GM21526 (cell line): ENCODE measurements at regions not wholly inside any gene's neighbourhood (a gene's known extent, or its start where the extent isn't known, plus 50 kb on each side); places are given as distances from the start of the nearest gene placed in this dataset.
"Not testable (repeated sequence)": the region's sequence is repeated elsewhere in the genome, so short reads cannot be mapped to it uniquely, and the experiment has no call there.

Experiments used
- ATAC-seq: cut with Tn5 transposase; IDR thresholded peaks from one replicate; pipeline ENCODE4 v1.9.1; 2021; ENCODE audit warnings: moderate library complexity; ENCODE audit not compliant: unreplicated experiment, low FRiP score

DNA sequence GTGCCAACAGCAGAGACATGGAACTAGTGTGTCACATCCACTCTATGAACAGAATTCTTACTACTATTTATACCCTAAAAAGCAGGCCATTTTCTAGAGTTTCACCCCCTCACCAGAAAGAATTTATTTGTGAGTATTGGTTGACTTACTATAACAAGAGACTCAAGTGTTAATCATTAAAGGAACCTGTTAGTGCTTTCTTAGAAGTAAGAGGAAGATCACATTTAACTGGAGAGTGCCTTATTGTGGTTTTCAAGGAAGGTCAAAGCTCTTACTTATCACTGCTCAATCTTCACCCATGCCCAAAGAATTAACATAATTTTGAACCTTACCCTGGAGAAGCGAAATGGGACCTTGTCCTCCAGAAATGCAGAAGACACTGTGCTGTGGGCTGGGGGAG is 169.3 kb upstream of the PRSS1 start:
- ATAC-seq, result no peak

DNA sequence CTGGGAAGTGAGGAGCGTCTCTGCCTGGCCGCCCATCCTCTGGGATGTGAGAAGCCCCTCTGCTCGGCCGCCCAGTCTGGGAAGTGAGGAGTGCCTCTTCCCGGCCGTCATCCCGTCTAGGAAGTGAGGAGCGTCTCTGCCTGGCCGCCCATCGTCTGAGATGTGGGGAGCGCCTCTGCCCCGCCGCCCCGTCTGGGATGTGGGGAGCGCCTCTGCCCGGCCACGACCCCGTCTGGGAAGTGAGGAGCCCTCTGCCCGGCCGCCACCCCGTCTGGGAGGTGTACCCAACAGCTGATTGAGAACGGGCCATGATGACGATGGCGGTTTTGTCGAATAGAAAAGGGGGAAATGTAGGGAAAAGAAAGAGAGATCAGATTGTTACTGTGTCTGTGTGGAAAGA is 173.9 kb upstream of the PRSS1 start:
- ATAC-seq, result not testable (repeated sequence)

DNA sequence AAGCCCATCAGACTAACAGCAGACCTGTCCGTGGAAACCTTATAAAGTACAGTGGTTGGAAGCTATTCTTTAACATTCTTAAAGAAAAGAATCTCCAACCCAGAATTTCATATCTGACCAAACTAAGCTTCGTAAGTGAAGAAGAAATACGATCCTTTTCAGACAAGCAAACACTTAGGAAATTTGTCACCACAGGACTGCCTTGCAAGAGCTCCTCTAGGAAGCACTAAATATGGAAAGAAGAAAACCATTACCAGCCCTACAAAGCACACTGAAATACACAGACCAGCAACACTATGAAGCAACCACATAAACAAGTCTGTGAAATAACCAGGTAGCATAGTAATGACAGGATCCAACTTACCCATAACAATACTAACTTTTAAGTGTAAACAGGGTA is 177.7 kb upstream of the PRSS1 start:
- ATAC-seq, result no peak

DNA sequence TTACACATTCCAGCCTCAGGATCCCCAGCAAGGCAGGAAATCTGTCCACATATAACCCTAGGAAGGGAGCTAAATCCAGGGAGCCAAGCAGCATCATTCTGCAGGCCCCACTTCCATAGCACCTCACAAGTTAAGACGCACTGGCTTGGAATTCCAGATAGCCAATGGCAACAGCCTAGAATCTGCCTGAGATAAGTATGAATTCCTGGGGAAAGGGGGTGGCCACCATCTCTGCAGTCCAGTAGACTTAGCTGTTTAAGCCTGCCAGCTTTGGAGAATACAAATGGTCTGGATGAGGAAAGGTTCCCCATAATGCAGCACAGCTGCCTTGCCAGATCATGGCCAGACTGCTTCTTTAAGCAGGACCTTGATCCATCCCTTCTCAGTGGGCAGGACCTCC is 179.4 kb upstream of the PRSS1 start:
- no peak for ATAC-seq

DNA sequence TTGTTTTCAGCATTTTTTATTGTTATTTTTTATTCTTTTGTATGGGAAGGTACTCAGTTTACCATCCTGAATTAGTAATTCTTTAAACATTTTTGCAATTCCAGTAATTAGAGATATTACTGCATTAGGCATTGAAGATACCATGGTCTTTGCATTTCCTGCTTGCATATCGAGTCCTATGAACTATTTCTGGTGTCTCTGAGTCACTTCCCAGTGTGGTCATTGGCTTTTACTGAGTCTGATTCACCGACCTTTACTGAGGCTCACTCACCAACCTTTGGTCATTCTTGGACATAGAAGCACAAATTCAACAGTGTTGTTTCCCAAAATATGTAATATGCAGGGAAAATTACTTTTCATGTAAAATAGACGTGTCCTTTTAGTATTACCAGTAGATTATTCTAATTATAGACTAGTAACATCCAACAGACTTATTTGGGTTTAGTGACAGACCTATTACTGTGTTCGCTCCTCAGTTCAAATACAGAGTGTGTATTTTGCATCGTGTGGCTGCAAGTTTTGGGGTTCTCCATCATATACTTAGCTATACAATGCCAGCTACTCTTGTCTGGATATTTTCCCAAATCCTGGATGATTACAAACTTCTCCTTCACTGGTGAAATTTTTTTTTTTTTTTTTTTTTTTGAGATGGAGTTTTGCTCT is 180.7 kb upstream of the PRSS1 start:
- no peak for ATAC-seq

DNA sequence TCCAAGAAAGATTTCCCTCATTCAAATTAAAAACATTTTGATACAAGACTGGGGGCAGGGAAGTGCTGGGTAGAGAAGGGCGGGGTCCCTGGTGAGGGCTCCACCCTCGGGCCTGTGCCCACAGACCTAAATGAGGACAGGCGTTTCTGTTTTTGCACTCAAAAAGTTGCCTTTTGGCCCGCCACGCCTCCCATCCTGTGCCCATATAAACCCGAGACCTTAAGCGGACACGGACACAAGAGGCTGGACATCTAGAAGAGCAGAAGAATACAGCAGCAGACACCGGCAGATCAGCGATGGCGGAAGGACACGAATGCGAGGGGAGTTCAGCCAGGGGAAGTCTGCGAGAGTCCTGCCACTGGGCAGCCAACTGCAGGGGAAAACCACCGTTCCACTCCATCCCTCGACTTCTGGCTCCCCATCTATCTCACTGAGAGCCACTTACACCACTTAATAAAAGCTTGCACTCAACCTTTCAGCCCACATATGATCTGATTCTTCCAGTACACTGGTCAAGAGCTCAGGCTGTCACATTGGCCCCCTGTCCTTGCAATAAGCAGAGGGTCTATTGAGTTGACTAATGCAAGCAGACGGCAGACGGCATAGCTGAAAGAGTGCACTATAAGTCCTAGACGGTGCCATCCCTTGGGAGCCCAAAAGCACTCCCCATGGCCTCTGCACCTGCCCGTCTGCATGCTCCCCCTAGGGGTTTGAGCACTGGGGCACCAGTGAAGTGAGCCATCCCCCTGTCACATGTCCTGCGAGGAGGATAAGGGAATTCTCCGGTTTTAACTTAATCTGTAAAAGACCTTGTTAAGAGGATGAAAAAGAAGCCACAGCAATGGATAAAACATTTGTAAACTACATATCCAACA is 181.8 kb upstream of the PRSS1 start:
- no peak for ATAC-seq

DNA sequence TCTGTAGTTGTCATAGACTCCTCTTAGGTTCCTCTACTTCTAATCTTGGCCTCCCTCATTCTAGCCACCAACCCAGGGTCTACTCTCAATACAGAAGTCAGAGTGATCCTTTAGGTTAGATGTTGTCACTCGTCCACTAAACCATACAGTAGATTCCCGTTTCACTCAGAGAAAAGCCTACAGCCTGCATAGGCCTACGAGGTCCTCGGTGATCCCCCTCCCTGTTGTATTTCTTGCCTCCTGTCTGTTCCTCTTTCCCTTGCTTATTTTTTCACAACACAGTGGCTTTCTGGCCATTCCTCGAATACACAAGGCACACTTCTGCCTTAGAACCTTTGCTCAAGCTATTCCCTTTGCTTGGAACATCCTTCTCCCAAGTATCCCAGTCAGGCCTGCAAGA is 183.0 kb upstream of the PRSS1 start:
- no peak for ATAC-seq

DNA sequence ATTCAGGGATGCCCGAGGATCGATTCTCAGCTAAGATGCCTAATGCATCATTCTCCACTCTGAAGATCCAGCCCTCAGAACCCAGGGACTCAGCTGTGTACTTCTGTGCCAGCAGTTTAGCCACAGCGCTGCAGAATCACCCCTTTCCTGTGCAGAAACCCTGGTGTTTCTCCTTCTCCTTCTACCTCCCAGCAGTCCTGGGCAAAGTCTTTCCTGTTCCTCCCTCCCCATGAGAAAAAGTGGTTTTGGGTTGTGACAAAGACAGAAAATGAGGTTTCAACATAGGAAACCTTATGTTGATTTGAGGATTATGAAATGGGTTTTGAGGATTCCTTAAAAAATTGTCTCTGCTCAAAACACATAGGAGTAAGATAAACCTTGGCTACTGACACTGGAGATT is 185.1 kb upstream of the PRSS1 start:
- not testable (repeated sequence) for ATAC-seq

DNA sequence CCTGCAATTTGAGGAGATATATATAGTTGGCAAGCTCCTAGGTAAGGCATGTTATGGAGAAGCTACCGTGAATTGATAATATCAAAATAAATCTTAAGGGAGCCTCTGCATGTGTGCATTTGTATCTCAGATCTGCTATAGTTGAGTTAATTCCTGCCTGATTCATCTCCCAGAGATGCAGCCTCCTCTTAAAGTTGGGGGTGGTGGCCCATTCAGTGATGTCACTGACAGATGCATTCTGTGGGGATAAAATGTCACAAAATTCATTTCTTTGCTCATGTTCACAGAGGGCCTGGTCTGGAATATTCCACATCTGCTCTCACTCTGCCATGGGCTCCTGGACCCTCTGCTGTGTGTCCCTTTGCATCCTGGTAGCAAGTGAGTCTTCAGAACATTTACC is 185.8 kb upstream of the PRSS1 start:
- ATAC-seq, result no peak

DNA sequence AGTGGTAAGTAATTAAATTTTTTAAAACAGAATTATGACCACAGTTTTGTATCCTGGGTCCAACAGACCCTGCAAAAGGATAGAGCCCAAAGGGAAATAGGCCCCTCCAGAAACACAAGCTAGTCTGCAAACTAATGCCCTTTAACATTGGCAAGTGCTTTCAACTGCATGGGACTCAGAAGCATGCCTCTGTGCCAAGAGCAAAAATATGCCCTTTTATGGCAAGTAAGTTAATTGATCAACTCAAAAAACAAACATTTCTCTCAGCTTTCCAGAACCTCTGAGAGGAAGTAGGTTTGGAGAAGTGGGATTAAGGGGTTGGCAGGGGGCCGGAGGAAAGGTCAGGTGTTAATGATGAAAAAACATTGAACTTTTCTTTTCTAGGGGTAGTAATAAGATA is 186.6 kb upstream of the PRSS1 start:
- ATAC-seq, result no peak

DNA sequence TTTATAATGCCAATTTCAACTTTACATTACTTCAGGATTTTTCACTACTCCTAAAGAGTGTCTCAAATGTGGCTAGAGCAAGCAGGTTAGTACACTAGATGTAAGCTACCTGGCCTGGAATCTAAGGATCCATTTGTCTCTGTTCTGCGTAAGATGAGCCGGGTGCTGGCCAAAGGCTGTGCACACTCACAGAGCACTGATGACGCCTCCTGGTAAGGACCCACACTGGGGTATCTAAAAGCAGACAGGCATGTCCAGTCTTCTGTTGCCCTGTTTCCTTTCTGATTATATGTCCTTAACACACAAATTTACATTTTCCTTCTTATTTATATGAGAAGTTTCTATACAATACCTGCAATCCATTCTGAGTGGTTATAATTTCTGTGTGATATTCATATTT is 187.9 kb upstream of the PRSS1 start:
- not testable (repeated sequence) for ATAC-seq

DNA sequence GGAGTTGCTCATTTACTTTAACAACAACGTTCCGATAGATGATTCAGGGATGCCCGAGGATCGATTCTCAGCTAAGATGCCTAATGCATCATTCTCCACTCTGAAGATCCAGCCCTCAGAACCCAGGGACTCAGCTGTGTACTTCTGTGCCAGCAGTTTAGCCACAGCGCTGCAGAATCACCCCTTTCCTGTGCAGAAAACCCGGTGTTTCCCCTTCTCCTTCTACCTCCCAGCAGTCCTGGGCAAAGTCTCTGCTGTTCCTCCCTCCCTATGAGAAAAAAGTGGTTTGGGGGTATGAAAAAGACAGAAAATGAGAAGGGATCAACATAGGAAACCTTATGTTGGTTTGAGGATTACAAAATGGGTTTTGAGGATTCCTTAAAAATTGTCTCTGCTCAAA is 188.5 kb upstream of the PRSS1 start:
- not testable (repeated sequence) for ATAC-seq

DNA sequence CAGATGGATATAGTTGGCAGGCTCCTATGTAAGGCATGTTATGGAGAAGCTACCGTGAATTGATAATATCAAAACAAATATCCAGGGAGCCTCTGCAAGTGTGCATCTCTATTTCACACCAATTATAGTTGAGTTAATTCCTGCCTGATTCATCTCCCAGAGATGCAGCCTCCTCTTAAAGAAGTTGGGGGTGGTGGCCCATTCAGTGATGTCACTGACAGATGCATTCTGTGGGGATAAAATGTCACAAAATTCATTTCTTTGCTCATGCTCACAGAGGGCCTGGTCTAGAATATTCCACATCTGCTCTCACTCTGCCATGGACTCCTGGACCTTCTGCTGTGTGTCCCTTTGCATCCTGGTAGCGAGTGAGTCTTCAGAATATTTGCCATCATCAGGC is 189.1 kb upstream of the PRSS1 start:
- ATAC-seq, result no peak

DNA sequence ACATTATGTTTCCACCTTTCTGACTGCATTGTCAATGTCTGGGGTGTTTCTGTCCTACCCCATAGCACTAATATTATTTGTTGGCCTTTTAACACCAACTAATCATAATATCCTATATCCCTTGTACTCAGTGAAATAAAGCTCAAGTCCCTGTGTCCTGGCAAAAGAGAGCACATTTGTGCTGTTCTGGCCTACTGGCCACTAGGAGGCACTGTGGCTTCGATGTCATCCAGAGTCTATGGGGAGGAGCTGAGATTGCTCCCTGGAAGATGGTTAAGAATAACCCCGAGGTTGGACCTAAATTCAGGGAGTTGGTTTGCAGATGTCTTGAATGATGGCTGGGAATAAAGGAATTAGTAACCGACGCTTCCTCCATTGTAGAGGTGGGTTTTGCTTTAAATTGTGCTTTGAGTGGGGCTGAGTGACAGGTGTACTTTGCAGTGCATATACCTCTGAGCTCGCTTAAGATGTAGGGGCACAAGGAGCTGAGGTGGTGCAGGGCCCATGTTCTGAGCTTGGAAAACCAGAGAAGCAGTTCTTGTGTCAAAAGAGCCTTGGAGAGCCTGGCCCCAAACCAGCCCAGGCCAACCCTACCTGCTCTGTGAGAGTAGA is 191.2 kb upstream of the PRSS1 start:
- ATAC-seq, result peak; percentile 79

DNA sequence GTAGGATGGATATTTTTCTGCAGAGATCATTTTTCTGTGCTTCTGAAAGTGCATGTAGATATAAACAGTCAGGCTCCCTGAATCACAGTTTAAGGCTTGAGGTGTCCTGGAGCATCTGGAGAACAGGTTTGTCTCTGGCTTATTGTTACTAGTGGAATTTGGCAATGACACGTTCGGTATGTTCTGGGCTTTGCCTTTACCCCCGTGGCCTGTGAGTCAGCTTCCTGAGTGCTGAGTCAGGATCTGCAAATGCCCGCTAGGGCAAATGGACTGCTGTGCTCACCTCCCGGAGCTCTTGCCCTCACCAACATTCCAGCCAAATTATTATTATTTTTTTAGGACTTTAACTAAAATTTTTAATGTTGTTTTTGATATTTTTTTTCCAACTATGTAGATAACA is 192.5 kb upstream of the PRSS1 start:
- no peak for ATAC-seq

DNA sequence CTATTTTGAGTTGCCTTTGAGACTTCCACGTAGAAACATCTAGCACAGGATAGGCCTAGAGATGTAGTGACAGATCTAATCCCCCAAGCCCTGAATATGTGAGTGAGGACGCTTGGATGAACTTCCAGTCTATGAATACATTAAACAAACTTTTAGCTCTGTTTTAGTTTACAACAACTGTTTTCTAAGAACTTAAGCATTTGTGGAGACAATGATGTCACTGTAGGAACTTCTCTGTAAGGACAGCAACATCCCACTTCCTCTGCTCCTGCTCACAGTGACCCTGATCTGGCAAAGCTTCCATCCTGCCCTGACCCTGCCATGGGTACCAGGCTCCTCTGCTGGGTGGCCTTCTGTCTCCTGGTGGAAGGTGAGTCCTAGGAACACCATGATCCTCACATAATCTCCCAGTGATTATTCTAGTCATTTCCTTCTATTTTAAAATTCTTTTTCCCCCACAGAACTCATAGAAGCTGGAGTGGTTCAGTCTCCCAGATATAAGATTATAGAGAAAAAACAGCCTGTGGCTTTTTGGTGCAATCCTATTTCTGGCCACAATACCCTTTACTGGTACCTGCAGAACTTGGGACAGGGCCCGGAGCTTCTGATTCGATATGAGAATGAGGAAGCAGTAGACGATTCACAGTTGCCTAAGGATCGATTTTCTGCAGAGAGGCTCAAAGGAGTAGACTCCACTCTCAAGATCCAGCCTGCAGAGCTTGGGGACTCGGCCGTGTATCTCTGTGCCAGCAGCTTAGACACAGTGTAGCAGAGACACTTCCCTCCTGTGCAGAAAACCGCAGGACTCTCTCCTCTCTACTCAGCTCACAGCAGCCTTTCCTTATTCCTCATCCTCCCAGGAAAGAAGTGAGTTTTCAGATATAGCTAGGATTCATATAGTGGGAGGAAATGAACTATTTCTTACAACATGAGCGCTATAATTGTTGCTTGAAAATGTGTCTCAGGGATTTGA is 194.4 kb upstream of the PRSS1 start:
- ATAC-seq, result no peak

DNA sequence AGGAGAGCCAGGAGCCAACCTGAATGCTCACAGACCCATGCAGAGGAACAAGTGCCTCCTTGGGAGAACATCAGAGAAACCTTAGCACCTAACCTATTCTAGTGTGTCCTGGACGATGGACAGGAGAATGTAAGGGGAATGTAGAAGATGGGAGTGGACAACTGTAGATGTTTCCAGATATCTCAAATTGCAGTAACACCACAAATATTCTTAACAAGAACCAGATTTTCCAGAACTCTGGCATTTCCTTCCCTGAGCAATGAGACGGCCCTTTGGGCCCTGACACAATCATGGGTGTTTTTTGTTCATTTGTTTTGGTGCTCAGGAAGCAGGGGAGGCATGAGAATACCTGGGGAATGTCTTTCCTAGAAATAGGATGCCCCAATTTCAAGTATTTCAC is 196.1 kb upstream of the PRSS1 start:
- no peak for ATAC-seq

DNA sequence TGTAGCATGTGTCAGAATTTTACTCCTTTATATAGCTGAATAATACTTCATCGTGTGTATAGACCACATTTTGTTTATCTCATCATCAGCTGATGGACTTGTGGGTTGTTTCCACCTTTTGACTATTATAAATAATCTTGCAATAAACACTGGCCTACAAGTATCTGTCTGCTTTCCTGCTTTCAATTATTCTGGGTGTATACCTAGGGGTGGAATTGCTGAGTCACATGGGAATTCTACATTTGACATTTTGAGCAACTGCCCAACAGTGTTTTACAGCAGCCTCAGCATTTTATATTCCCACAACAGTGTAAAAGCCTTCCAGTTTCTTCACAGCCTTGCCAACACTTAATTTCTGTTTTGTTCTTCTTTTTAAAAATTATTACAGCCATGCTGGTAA is 200.3 kb upstream of the PRSS1 start:
- no peak for ATAC-seq

DNA sequence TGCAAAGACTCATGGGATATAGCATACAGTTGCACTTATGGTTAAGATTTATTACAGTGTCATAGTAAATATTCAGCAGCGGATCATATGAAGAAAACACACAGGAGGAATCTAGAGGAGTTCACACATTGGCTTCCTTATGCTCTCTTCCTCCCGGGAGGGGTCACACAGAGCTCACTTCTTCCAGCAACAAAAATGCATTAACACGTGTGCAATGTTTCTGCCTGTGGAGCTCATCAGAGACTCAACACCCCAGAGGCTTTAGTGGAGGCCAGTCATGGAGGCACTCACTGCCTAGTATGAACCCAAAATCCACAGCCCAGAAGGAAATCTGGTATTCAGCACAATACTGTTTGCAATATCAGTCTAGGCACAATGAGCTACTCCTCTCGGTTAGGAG is 202.8 kb upstream of the PRSS1 start:
- ATAC-seq, result no peak

DNA sequence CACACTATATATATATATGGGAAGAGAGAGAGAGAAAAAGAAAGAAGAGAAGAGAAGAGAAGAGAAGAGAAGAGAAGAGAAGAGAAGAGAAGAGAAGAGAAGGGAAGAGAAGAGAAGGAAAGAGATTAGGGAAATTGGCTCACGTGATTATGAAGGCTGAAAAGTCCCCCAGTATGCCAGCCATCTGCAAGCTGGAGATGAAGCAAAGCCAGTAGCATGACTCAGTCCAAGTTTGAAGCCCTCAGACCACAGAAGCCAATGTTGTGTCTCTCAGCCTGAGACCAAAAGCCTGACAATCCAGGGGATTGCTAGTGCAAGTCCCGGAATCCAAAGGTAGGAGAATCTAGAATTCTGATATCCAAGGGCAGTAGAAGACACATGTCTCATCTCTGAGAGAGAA is 206.3 kb upstream of the PRSS1 start:
- no peak for ATAC-seq

DNA sequence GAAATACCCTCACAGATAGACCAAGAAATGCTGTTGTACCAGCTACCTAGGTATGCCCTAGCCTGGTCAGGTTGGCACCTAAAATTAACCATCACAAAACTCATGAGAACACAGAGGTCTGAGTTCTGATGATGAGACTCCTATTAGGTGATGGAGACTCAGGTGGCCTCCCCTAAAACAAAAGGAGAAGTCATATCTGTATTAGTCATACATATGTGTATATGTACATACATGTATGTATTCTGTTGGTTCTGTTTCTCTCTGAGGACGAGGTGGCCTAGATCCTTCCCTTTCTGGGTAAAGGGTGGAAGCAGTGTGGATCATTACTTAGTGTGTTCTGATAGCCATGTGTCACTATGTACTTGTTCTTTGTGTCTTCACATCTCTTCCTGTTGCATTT is 207.2 kb upstream of the PRSS1 start:
- ATAC-seq, result no peak
